ENCODE measurements at regions not wholly inside any gene's neighbourhood (a gene's known extent, or its start where the extent isn't known, plus 50 kb on each side); places are given as distances from the start of the nearest gene placed in this dataset.

- DNase-seq (ENCODE audit: low spot score): no peak
Observed at GRCh38 chr2:11017921-11018320, 106.2 kb downstream of the KCNF1 start.

GRCh38 chr2:11018651-11019185 is 107.0 kb downstream of the KCNF1 start:
- no peak for DNase-seq (ENCODE audit: low spot score)

GRCh38 chr2:11019614-11020013 is 107.9 kb downstream of the KCNF1 start:
- no peak for DNase-seq (ENCODE audit: low spot score)

GRCh38 chr2:11022064-11022463 is 110.3 kb downstream of the KCNF1 start:
- no peak for DNase-seq (ENCODE audit: low spot score)

- no peak for DNase-seq (ENCODE audit: low spot score)
Observed at GRCh38 chr2:11022591-11023273, 111.0 kb downstream of the KCNF1 start.

GRCh38 chr2:11023326-11024258 is 111.9 kb downstream of the KCNF1 start:
- DNase-seq (ENCODE audit: low spot score): no peak

GRCh38 chr2:11024259-11024645 is 112.5 kb downstream of the KCNF1 start:
- no peak for DNase-seq (ENCODE audit: low spot score)

GRCh38 chr2:11024687-11025086 is 113.0 kb downstream of the KCNF1 start:
- DNase-seq (ENCODE audit: low spot score): no peak

GRCh38 chr2:11026286-11026921 is 114.7 kb downstream of the KCNF1 start:
- no peak for DNase-seq (ENCODE audit: low spot score)

- no peak for DNase-seq (ENCODE audit: low spot score)
Observed at GRCh38 chr2:11027195-11027594, 115.5 kb downstream of the KCNF1 start.

- no peak for DNase-seq (ENCODE audit: low spot score)
Observed at GRCh38 chr2:11028407-11028916, 116.7 kb downstream of the KCNF1 start.

GRCh38 chr2:11029136-11029535 is 117.4 kb downstream of the KCNF1 start:
- no peak for DNase-seq (ENCODE audit: low spot score)

GRCh38 chr2:11030036-11030435 is 118.3 kb downstream of the KCNF1 start:
- DNase-seq (ENCODE audit: low spot score): no peak

- no peak for DNase-seq (ENCODE audit: low spot score)
Observed at GRCh38 chr2:11030909-11031308, 119.2 kb downstream of the KCNF1 start.

GRCh38 chr2:11031876-11032275 is 120.1 kb downstream of the KCNF1 start:
- DNase-seq (ENCODE audit: low spot score): no peak

GRCh38 chr2:11032396-11032795 is 120.7 kb downstream of the KCNF1 start:
- DNase-seq (ENCODE audit: low spot score): no peak

GRCh38 chr2:11033114-11033513 is 121.4 kb downstream of the KCNF1 start:
- DNase-seq (ENCODE audit: low spot score): no peak

- DNase-seq (ENCODE audit: low spot score): no peak
Observed at GRCh38 chr2:11038641-11039040, 116.6 kb upstream of the SLC66A3 start.

- no peak for DNase-seq (ENCODE audit: low spot score)
Observed at GRCh38 chr2:11040992-11041391, 114.3 kb upstream of the SLC66A3 start.

GRCh38 chr2:11042841-11043240 is 112.4 kb upstream of the SLC66A3 start:
- DNase-seq (ENCODE audit: low spot score): no peak

- DNase-seq (ENCODE audit: low spot score): no peak
Observed at GRCh38 chr2:11043245-11043644, 112.0 kb upstream of the SLC66A3 start.

- no peak for DNase-seq (ENCODE audit: low spot score)
Observed at GRCh38 chr2:11044201-11044600, 111.1 kb upstream of the SLC66A3 start.

Data from kidney capillary endothelial cell (primary cell).